ENCODE measurements at regions not wholly inside any gene's neighbourhood (a gene's known extent, or its start where the extent isn't known, plus 50 kb on each side); places are given as distances from the start of the nearest gene placed in this dataset.
"Not testable (repeated sequence)": the region's sequence is repeated elsewhere in the genome, so short reads cannot be mapped to it uniquely, and the experiment has no call there.

- H3K9me3 Mint-ChIP-seq (ENCODE audit: unreplicated experiment); H3K27ac Mint-ChIP-seq (ENCODE audit: unreplicated experiment); H3K36me3 Mint-ChIP-seq (ENCODE audit: unreplicated experiment); H3K4me3 Mint-ChIP-seq (ENCODE audit: unreplicated experiment); H3K27me3 Mint-ChIP-seq (ENCODE audit: unreplicated experiment); DNase-seq (ENCODE audit: extremely low spot score, unreplicated experiment): not testable (repeated sequence)
- peaks cover 13% of the 10 kb centered on the region for H3K4me1 Mint-ChIP-seq (ENCODE audit: unreplicated experiment)
Observed at GRCh38 chr3:32042867-32043266, 61.3 kb downstream of the ZNF860 start.

GRCh38 chr3:32045091-32045915, 61.1 kb upstream of the GPD1L start:
- Mint-ChIP-seq H3K27ac (ENCODE audit: unreplicated experiment) (peak overlapping the region; percentile 70), H3K27me3 (ENCODE audit: unreplicated experiment) (no peaks in the 10 kb centered on the region), H3K4me1 (ENCODE audit: unreplicated experiment) (peaks cover 11% of the 10 kb centered on the region), H3K4me3 (ENCODE audit: unreplicated experiment) (no peak overlapping the region), H3K9me3 (ENCODE audit: unreplicated experiment) (peaks cover 8% of the 10 kb centered on the region), H3K36me3 (ENCODE audit: unreplicated experiment) (peaks cover 3% of the 10 kb centered on the region)
- peak; percentile 36 for DNase-seq (ENCODE audit: extremely low spot score, unreplicated experiment)
- TF ChIP-seq CTCF (IDR thresholded peaks at IDR 0.05) = no peak

GRCh38 chr3:32046102-32046501, 60.3 kb upstream of the GPD1L start:
- peaks cover 11% of the 10 kb centered on the region for H3K4me1 Mint-ChIP-seq (ENCODE audit: unreplicated experiment)
- peaks cover 2% of the 10 kb centered on the region for H3K27me3 Mint-ChIP-seq (ENCODE audit: unreplicated experiment)
- no peak overlapping the region for H3K27ac Mint-ChIP-seq (ENCODE audit: unreplicated experiment)
- DNase-seq (ENCODE audit: extremely low spot score, unreplicated experiment) = peak; percentile 7
- no peak overlapping the region for H3K4me3 Mint-ChIP-seq (ENCODE audit: unreplicated experiment)
- no peak for TF ChIP-seq CTCF (IDR thresholded peaks at IDR 0.05)
- H3K9me3 Mint-ChIP-seq (ENCODE audit: unreplicated experiment) = peaks cover 8% of the 10 kb centered on the region
- H3K36me3 Mint-ChIP-seq (ENCODE audit: unreplicated experiment) = peaks cover 3% of the 10 kb centered on the region

- no peak overlapping the region for H3K27ac Mint-ChIP-seq (ENCODE audit: unreplicated experiment)
- TF ChIP-seq CTCF (IDR thresholded peaks at IDR 0.05) = no peak
- no peaks in the 10 kb centered on the region for H3K36me3 Mint-ChIP-seq (ENCODE audit: unreplicated experiment)
- H3K4me3 Mint-ChIP-seq (ENCODE audit: unreplicated experiment) = no peak overlapping the region
- DNase-seq (ENCODE audit: extremely low spot score, unreplicated experiment) = peak; percentile 23
- peaks cover 5% of the 10 kb centered on the region for H3K27me3 Mint-ChIP-seq (ENCODE audit: unreplicated experiment)
- H3K9me3 Mint-ChIP-seq (ENCODE audit: unreplicated experiment) = no peaks in the 10 kb centered on the region
- H3K4me1 Mint-ChIP-seq (ENCODE audit: unreplicated experiment) = peaks cover 11% of the 10 kb centered on the region
Observed at GRCh38 chr3:32048487-32049182, 57.8 kb upstream of the GPD1L start.

- Mint-ChIP-seq H3K4me3 (ENCODE audit: unreplicated experiment) (no peak overlapping the region), H3K27ac (ENCODE audit: unreplicated experiment) (no peak overlapping the region), H3K36me3 (ENCODE audit: unreplicated experiment) (no peaks in the 10 kb centered on the region), H3K9me3 (ENCODE audit: unreplicated experiment) (no peaks in the 10 kb centered on the region), H3K27me3 (ENCODE audit: unreplicated experiment) (peaks cover 7% of the 10 kb centered on the region), H3K4me1 (ENCODE audit: unreplicated experiment) (peaks cover 10% of the 10 kb centered on the region)
- DNase-seq (ENCODE audit: extremely low spot score, unreplicated experiment) = no peak
- TF ChIP-seq CTCF (IDR thresholded peaks at IDR 0.05) = no peak
Observed at GRCh38 chr3:32049916-32050315, 56.5 kb upstream of the GPD1L start.

- not testable (repeated sequence) for H3K9me3 Mint-ChIP-seq (ENCODE audit: unreplicated experiment); H3K4me3 Mint-ChIP-seq (ENCODE audit: unreplicated experiment); DNase-seq (ENCODE audit: extremely low spot score, unreplicated experiment); H3K36me3 Mint-ChIP-seq (ENCODE audit: unreplicated experiment); H3K27ac Mint-ChIP-seq (ENCODE audit: unreplicated experiment); H3K4me1 Mint-ChIP-seq (ENCODE audit: unreplicated experiment)
- peaks cover 22% of the 10 kb centered on the region for H3K27me3 Mint-ChIP-seq (ENCODE audit: unreplicated experiment)
Observed at GRCh38 chr3:32052230-32052629, 54.2 kb upstream of the GPD1L start.

- not testable (repeated sequence) for H3K36me3 Mint-ChIP-seq (ENCODE audit: unreplicated experiment); H3K4me3 Mint-ChIP-seq (ENCODE audit: unreplicated experiment); DNase-seq (ENCODE audit: extremely low spot score, unreplicated experiment); H3K27ac Mint-ChIP-seq (ENCODE audit: unreplicated experiment); H3K9me3 Mint-ChIP-seq (ENCODE audit: unreplicated experiment); H3K4me1 Mint-ChIP-seq (ENCODE audit: unreplicated experiment)
- H3K27me3 Mint-ChIP-seq (ENCODE audit: unreplicated experiment) = peaks cover 23% of the 10 kb centered on the region
Observed at GRCh38 chr3:32052851-32053250, 53.6 kb upstream of the GPD1L start.

All from osteocyte (in vitro differentiated cells).